ENCODE measurements at regions not wholly inside any gene's neighbourhood (a gene's known extent, or its start where the extent isn't known, plus 50 kb on each side); places are given as distances from the start of the nearest gene placed in this dataset.

DNA sequence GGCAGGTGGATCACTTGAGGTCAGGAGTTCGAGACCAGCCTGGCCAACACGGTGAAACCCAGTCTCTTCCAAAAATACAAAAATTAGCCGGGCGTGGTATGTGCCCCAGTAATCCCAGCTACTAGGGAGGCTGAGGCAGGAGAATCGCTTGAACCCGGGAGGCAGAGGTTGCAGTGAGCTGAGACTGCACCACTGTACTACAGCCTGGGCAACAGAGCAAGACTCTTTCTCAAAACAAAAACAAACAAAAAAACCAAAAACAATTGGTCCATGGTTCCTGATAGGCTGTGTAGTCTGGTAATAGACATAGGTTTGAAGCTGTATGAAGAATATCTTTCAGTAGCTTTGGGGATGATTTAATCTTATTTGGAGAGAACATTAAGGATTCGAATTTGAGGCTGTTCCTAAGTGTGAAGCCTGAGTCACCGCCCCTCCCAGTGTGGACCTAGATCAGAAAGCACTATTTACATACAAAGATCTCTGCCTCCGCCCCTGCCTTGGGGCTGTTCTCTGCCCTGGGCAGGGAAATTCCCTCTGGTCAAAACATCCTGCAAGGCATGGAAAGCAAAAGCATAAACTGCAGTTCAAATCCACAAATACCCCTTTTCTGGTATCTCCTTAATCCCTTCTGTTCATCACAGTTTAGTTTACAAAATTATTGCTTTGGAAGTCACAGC is 52.8 kb upstream of the PMAIP1 start:
- no peak for TF ChIP-seq GATA2 (IDR thresholded peaks at IDR 0.05; ENCODE audit: low read depth, low read length)
- no peak for TF ChIP-seq GATA3 (IDR thresholded peaks at IDR 0.05; ENCODE audit: low read depth, low read length)
